Retinal pigment epithelial cell (primary cell): ENCODE measurements at regions not wholly inside any gene's neighbourhood (a gene's known extent, or its start where the extent isn't known, plus 50 kb on each side); places are given as distances from the start of the nearest gene placed in this dataset.

Experiments
- DNase-seq: peaks from one replicate; pipeline ENCODE4 v3.0.0-alpha.2; 2010; ENCODE audit warnings: low read depth
- H3K4me3 ChIP-seq: 2 replicates; pipeline ENCODE4 v1.5.1; 2011; ENCODE audit warnings: mild to moderate bottlenecking, low read length, control low read depth, moderate library complexity
- TF ChIP-seq, protein P1 (sequence below): conservative IDR thresholded peaks from 2 replicates; pipeline ENCODE4 v1.5.1; 2011; ENCODE audit warnings: low read depth, low read length, control low read depth, inconsistent platforms

- TF ChIP-seq, protein P1, sequence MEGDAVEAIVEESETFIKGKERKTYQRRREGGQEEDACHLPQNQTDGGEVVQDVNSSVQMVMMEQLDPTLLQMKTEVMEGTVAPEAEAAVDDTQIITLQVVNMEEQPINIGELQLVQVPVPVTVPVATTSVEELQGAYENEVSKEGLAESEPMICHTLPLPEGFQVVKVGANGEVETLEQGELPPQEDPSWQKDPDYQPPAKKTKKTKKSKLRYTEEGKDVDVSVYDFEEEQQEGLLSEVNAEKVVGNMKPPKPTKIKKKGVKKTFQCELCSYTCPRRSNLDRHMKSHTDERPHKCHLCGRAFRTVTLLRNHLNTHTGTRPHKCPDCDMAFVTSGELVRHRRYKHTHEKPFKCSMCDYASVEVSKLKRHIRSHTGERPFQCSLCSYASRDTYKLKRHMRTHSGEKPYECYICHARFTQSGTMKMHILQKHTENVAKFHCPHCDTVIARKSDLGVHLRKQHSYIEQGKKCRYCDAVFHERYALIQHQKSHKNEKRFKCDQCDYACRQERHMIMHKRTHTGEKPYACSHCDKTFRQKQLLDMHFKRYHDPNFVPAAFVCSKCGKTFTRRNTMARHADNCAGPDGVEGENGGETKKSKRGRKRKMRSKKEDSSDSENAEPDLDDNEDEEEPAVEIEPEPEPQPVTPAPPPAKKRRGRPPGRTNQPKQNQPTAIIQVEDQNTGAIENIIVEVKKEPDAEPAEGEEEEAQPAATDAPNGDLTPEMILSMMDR = no peak
- DNase-seq = no peak
These were observed 253.6 kb upstream of the FLRT2 start for GRCh38 chr14:85276161-85276978.

DNA sequence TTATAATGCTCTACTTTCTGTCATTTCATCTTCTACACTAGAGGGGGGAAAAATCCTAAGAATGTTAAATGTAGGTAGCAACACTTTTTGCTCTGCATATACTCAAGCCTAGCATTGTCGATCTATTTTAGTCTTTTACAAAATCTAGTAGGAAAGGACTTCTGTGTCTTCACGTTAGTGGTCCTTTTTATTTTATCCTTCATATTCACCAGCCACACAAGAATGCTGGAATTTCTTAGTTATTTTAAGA lies 253.0 kb upstream of the FLRT2 start:
- TF ChIP-seq, protein P1 = no peak
- no peak overlapping the region for H3K4me3 ChIP-seq
- DNase-seq = no peak

More at GRCh38 chr14:85276161-85276978, 253.6 kb upstream of the FLRT2 start:
- no peak overlapping the region for H3K4me3 ChIP-seq

DNA sequence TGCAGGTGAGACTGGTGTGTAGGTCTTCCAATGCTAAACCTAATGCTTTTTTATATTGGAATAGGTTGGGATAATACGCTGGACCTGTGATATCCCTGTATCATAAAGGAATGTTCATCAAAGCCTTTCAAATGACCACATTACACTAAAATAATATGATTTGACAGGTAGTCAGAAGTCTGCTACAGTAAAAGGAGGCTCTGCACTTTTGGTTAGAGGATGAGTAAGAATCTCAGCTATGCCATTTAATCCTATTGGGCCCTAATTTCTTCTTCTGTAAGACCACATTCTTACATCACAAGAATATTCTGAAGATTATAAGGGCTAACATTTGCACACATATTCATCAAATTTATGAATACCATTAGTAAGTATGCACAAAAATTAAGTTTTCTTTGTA lies 250.5 kb upstream of the FLRT2 start:
- DNase-seq = no peak
- H3K4me3 ChIP-seq = no peak overlapping the region
- TF ChIP-seq, protein P1 = no peak

DNA sequence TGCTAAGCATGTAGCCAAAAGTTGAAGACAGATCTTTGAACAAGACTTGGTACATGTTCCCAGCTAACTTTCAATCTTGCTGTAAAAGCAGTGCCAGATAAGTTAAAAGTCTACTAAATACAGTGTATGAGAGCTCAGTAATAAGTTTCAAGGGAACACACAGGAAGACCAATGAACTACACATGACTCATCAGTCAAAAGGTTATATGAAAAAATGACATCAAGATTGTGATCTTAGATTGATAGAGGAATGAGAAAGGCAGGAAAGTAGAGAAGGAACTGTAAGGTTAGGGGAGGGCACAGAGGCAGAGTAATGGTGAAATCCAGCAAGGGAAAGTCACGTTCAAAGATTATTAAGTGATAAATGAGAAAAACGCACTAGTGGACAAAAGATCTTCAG lies 249.9 kb upstream of the FLRT2 start:
- H3K4me3 ChIP-seq = no peak overlapping the region
- TF ChIP-seq, protein P1 = no peak
- DNase-seq = no peak

DNA sequence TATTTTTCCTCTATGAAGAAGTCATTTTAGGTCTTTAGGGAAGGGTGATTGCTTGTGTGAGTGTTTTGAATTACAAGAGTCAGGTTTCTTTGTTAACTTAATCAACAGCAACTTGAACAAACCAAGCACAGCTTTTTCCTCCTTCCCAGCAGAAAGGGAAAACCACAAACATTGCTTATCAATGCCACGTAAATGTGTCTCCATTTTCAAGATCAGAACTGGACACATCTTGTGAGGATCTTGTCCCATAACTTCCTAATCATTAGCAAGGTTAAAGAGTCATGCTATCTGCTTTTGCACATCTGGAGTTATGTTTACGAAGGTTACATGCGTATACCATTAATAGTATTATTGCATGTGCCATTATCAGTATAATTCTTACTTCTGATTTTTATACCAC lies 248.0 kb upstream of the FLRT2 start:
- DNase-seq = no peak
- TF ChIP-seq, protein P1 = no peak
- no peak overlapping the region for H3K4me3 ChIP-seq

DNA sequence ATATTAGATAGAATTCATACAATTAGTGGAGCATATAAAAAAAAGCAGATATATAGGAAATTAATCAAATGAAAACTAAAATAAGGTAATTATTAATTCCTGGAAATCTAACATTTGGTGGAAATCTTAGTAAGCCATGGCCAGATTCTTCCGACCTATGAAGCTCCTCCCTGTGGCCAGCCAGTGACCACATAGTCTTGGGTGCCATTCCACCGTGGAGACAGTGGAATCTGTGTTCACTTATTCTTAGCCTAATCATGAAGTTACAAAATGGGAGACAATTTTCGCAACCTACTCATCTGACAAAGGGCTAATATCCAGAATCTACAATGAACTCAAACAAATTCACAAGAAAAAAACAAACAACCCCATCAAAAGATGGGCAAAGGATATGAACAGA lies 241.9 kb upstream of the FLRT2 start:
- no peak for DNase-seq
- TF ChIP-seq, protein P1 = no peak
- no peak overlapping the region for H3K4me3 ChIP-seq

DNA sequence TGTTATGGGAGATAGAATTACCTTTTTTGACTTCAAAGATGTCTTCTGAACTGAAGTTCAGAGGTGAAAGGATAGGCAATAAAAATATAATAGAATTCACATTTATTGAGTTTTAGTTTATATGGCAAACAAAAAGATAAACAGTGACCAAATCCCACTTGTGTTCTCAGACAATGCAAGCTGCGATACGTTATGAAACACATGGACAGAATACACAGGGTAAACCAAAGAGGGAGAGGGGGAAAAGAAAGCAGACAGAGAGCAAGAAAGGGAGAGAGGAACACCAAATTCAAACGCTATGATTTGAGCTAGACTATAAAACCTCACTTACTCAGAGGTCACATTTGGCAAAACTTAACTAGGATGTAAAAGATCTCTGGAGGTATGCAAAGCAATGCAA lies 238.2 kb upstream of the FLRT2 start:
- TF ChIP-seq, protein P1 = no peak
- H3K4me3 ChIP-seq = no peak overlapping the region
- no peak for DNase-seq
